Dedifferentiated amniotic fluid mesenchymal stem cell (primary cell): ENCODE measurements at regions not wholly inside any gene's neighbourhood (a gene's known extent, or its start where the extent isn't known, plus 50 kb on each side); places are given as distances from the start of the nearest gene placed in this dataset.
"Not testable (repeated sequence)": the region's sequence is repeated elsewhere in the genome, so short reads cannot be mapped to it uniquely, and the experiment has no call there.

Source experiments
- DNase-seq: peaks from one replicate; pipeline ENCODE4 v3.0.0-alpha.2; 2016; ENCODE audit errors: extremely low spot score

GRCh38 chr6:19669206-19669605 lies 168.0 kb upstream of the ID4 start:
- DNase-seq = peak; percentile 21

- no peak for DNase-seq
Measured at GRCh38 chr6:19682859-19683258, 154.3 kb upstream of the ID4 start.

- no peak for DNase-seq
Measured at GRCh38 chr6:19690325-19691075, 146.7 kb upstream of the ID4 start.

GRCh38 chr6:19691465-19692167 lies 145.6 kb upstream of the ID4 start:
- DNase-seq = no peak

GRCh38 chr6:19692506-19693298 lies 144.5 kb upstream of the ID4 start:
- no peak for DNase-seq

- no peak for DNase-seq
Measured at GRCh38 chr6:19694697-19695096, 142.5 kb upstream of the ID4 start.

GRCh38 chr6:19697744-19698290 lies 139.4 kb upstream of the ID4 start:
- DNase-seq = peak; percentile 46

GRCh38 chr6:19699932-19700331 lies 137.2 kb upstream of the ID4 start:
- DNase-seq = no peak

GRCh38 chr6:19705606-19706005 lies 131.6 kb upstream of the ID4 start:
- no peak for DNase-seq

- DNase-seq = no peak
Measured at GRCh38 chr6:19712012-19712688, 125.0 kb upstream of the ID4 start.

- no peak for DNase-seq
Measured at GRCh38 chr6:19712998-19713397, 124.2 kb upstream of the ID4 start.

- DNase-seq = no peak
Measured at GRCh38 chr6:19713411-19713810, 123.8 kb upstream of the ID4 start.

GRCh38 chr6:19713984-19714383 lies 123.2 kb upstream of the ID4 start:
- no peak for DNase-seq

- no peak for DNase-seq
Measured at GRCh38 chr6:19714434-19715166, 122.6 kb upstream of the ID4 start.

GRCh38 chr6:19715167-19715551 lies 122.0 kb upstream of the ID4 start:
- no peak for DNase-seq

- DNase-seq = peak; percentile 52
Measured at GRCh38 chr6:19719691-19720128, 117.5 kb upstream of the ID4 start.

- DNase-seq = no peak
Measured at GRCh38 chr6:19721766-19722377, 115.3 kb upstream of the ID4 start.

- DNase-seq = no peak
Measured at GRCh38 chr6:19722999-19723398, 114.2 kb upstream of the ID4 start.

- DNase-seq = peak; percentile 74
Measured at GRCh38 chr6:19723545-19723944, 113.6 kb upstream of the ID4 start.

GRCh38 chr6:19725436-19725835 lies 111.7 kb upstream of the ID4 start:
- not testable (repeated sequence) for DNase-seq

- DNase-seq = peak; percentile 48
Measured at GRCh38 chr6:19731282-19731681, 105.9 kb upstream of the ID4 start.
